ENCODE measurements at regions not wholly inside any gene's neighbourhood (a gene's known extent, or its start where the extent isn't known, plus 50 kb on each side); places are given as distances from the start of the nearest gene placed in this dataset.

DNA sequence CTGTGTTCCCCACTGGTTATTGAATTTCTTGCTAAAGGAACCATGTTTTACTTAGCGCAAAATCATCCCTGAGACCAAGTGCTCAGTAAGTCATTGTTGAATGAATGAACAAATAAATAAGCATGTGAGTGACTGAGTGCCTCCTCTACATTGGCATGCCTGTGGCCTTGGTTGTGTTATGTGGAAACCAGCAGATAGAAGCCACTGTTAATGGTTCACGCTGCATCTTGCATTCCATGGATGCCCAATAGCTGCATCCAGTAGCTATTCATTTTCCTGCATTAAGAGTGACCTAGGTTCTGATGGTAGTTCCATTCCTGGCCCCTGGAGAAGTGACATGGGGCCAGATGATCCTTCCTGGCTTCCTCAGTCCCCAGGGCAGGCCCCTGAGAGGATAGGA is 113.3 kb upstream of the BMPER start:
- Histone ChIP-seq H3K27me3 (no peaks in the 10 kb centered on the region), H3K4me3 (no peak overlapping the region), H3K9me3 (no peaks in the 10 kb centered on the region), H3K4me1 (no peaks in the 10 kb centered on the region), H3K27ac (no peak overlapping the region), H3K36me3 (no peaks in the 10 kb centered on the region)
- no peak for DNase-seq
- no peak for TF ChIP-seq CTCF (IDR thresholded peaks at IDR 0.05)
- no peak for TF ChIP-seq POLR2A (IDR thresholded peaks at IDR 0.05)
- intact Hi-C loops (cut with DNase I; ENCODE audit: low total_unique reads) = no loop called here

- Histone ChIP-seq H3K27me3 (no peaks in the 10 kb centered on the region), H3K36me3 (no peaks in the 10 kb centered on the region), H3K27ac (no peak overlapping the region), H3K4me1 (no peaks in the 10 kb centered on the region), H3K9me3 (no peaks in the 10 kb centered on the region), H3K4me3 (no peak overlapping the region)
- TF ChIP-seq POLR2A (IDR thresholded peaks at IDR 0.05) (no peak), CTCF (IDR thresholded peaks at IDR 0.05) (no peak)
- intact Hi-C loops (cut with DNase I; ENCODE audit: low total_unique reads) = no loop called here
- DNase-seq = no peak
These were observed 112.7 kb upstream of the BMPER start for GRCh38 chr7:33792547-33793105.

DNA sequence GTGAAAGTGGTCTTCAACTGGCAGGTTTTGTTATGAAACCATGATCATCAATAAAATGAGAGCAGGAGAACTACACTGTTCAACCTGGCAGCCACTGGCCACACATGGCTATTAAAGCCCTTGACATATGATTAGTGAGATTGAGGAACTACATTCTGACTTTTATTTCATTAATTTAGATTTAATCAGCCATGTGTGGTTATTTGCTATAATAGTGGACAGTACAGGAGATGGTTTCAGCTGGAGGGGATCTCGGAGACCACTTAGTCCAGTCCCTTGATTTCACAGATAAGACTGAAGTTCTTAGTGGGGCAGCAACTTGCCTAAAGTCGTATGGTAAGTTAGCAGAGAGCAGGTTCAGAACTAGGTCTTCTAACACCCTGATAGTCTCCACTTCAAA is 111.7 kb upstream of the BMPER start:
- H3K36me3 ChIP-seq = no peaks in the 10 kb centered on the region
- TF ChIP-seq CTCF (IDR thresholded peaks at IDR 0.05) (no peak), POLR2A (IDR thresholded peaks at IDR 0.05) (no peak)
- H3K4me1 ChIP-seq = no peaks in the 10 kb centered on the region
- H3K4me3 ChIP-seq = no peak overlapping the region
- no peak for DNase-seq
- no peak overlapping the region for H3K27ac ChIP-seq
- H3K27me3 ChIP-seq = no peaks in the 10 kb centered on the region
- H3K9me3 ChIP-seq = no peaks in the 10 kb centered on the region
- intact Hi-C loops (cut with DNase I; ENCODE audit: low total_unique reads) = no loop called here

GRCh38 chr7:33794419-33794818 is 110.9 kb upstream of the BMPER start:
- no peaks in the 10 kb centered on the region for H3K36me3 ChIP-seq
- no peaks in the 10 kb centered on the region for H3K9me3 ChIP-seq
- intact Hi-C loops (cut with DNase I; ENCODE audit: low total_unique reads) = no loop called here
- H3K4me1 ChIP-seq = no peaks in the 10 kb centered on the region
- no peak overlapping the region for H3K4me3 ChIP-seq
- no peak for DNase-seq
- no peaks in the 10 kb centered on the region for H3K27me3 ChIP-seq
- no peak for TF ChIP-seq CTCF (IDR thresholded peaks at IDR 0.05)
- TF ChIP-seq POLR2A (IDR thresholded peaks at IDR 0.05) = no peak
- H3K27ac ChIP-seq = no peak overlapping the region

DNA sequence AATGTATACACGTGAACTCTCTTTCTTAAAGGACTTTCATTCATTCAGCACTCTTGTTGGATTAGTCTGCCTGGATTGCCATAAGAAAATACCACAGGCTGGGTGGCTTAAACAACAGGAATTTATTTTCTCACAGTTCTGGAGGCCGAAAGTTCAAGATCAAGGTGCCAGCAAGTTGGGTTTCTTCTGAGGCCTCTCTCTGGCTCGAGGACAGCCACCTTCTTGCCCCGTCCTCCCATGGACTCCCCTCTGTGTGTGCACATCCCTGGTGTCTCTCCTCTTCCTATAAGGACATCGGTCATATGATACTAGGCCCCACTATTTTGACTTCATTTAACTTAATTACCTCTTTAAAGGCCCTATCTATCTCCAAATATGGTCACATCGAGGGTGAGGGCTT is 110.4 kb upstream of the BMPER start:
- DNase-seq = no peak
- no peak overlapping the region for H3K27ac ChIP-seq
- no peaks in the 10 kb centered on the region for H3K9me3 ChIP-seq
- no peaks in the 10 kb centered on the region for H3K36me3 ChIP-seq
- H3K4me1 ChIP-seq = no peaks in the 10 kb centered on the region
- TF ChIP-seq POLR2A (IDR thresholded peaks at IDR 0.05) (no peak), CTCF (IDR thresholded peaks at IDR 0.05) (no peak)
- no peak overlapping the region for H3K4me3 ChIP-seq
- intact Hi-C loops (cut with DNase I; ENCODE audit: low total_unique reads) = no loop called here
- H3K27me3 ChIP-seq = no peaks in the 10 kb centered on the region
